Middle frontal gyrus (tissue), 1 donor: ENCODE measurements at regions not wholly inside any gene's neighbourhood (a gene's known extent, or its start where the extent isn't known, plus 50 kb on each side); places are given as distances from the start of the nearest gene placed in this dataset.
"Not testable (repeated sequence)": the region's sequence is repeated elsewhere in the genome, so short reads cannot be mapped to it uniquely, and the experiment has no call there.

Experiments used
- DNase-seq: peaks from one replicate; pipeline ENCODE4 v3.0.0-alpha.2; 2015; ENCODE audit warnings: low spot score; ENCODE audit errors: extremely low spot score

DNA sequence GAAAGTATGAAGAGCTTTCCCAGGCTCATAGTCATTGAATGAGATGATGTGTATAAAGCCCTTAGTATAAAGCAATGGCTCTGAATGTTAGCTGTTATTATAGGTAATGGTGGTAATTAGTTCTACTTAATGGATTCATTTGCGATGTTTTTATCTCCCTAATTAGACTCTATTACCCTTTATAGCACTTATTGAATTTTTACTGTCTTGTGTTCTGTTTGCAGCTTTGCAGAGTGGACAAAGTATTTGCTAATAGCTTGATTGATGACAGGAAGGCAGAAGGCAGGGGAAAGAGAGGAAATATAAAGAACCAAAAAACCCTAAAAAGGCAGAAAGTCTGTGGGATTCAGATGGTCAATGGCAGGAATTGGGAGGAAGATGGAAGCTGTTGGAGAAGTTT is 524.4 kb upstream of the SPRY2 start:
- DNase-seq, result no peak

DNA sequence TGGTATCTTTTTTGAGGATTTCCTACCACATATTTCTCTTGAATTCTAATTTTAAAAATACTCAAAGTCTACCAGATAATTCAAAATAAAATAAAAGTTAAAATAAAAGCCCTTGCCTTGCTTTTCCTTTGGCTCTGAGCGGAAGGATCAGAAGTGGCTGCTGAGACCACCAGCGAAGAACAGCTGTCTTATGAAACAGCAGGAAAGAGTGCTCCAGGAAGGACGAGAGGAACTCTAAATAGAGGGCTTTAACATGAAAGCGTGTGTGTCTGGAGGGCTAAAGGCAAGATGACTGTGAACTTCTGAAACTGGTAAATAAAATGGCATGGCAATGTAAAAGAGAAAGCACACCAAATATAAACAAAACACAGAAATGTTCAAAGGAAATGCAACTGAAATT is 521.5 kb upstream of the SPRY2 start:
- DNase-seq, result no peak

DNA sequence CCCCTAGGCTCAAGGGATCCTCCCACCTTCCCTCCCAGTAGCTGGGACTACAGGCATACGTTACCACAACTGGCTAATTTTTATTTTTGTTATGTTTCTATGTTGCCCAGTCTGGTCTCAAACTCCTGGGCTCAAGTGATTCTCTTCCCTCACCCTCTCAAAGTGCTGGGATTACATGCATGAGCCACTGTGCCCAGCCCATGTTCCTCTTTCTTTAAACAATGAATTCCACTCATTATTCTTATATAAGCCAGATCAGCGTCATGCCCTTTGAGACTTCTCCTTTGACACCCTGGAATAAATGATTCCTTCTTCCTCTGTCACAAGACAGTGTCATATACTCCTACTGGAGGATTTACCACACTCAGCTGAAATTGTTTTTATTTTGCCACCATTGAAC is 519.9 kb upstream of the SPRY2 start:
- DNase-seq, result no peak

DNA sequence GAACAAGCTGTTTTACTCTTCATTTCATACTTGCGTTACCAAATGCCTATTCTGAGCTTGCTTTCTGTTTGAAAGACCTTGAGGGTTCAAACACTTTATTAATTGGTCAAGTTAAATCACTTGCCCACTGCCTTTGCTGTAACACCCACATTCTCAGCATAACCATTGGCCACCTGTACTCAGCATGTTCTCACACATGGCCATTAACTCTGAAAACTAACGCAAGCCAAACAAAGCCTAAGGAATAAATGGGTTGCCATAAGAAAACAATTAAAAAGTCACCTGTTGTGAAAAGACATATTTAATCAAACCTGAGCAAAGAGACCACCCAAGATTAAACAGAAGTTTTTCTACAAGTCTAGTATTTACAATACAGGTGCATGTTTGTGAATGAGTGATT is 517.2 kb upstream of the SPRY2 start:
- no peak for DNase-seq

DNA sequence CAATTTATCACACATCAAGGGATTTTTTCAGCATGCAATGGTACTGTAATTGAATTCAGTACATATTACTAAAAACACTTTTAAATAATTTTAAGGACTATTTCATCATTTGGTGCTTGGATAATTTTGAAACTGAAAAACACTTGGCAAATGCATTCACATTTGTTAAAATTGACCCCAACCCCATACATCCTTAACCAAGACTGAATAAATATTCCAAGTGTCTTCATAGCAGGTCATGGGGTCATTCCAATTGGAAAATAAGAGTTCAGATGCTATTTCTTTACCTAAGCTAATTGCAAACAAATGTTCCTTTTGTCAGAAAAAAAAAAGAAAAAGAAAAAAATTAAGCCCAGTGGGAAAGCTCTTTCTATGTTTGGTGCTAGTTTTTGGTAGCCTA is 516.4 kb upstream of the SPRY2 start:
- DNase-seq, result no peak

DNA sequence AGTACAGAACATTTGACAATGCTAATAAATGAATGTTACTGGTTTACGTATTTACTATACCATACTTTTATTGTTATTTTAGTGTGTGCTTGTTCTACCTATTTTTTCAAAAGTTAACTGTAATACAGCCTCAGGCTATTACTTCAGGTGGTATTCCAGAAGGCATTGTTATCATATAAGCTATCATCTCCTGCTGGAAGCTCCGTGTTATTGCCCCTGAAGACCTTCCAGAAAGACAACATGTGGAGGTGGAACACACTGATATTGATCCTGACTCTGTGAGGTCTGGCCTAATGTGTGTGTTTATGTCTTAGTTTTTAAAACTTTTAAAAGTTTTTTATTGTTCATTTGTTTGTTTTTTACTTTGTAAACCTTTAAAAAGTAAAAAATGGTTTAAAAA is 509.8 kb upstream of the SPRY2 start:
- DNase-seq, result no peak

DNA sequence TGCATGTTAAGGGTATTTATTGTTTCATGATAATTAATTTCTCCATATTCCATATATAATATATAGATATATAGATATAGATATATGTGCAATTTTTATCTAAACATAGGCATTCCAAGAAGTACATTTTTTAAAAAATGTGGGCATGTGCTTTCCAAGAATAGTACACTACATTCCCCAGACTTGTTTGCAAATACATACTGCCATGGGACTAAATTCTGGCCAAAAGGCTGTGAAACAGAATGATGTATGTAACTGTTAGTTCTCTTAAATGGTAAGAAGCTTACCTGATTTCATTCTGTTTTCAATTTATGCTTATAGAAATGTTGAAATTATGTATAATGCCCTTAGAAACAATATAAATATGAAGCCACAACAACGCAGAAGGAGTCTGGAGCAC is 503.2 kb upstream of the SPRY2 start:
- DNase-seq, result no peak

DNA sequence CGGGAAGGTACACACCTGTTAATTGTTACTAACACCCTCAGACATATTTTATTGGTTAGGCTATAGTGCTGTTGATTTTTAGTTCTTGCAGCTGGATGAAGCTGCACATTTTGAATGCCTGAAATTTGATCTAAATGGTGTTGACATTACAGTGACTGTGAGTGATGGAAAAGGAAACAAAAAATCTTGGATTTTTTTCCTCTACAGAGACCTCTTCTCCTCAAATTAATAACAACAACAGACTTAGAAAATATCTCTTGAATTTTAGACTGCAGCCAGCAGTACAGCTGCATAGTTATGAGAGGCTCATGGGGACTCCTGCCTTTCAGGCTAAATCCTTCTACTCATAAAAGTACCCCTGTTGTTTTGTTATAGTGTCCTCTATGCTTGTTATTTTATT is 500.5 kb upstream of the SPRY2 start:
- no peak for DNase-seq

DNA sequence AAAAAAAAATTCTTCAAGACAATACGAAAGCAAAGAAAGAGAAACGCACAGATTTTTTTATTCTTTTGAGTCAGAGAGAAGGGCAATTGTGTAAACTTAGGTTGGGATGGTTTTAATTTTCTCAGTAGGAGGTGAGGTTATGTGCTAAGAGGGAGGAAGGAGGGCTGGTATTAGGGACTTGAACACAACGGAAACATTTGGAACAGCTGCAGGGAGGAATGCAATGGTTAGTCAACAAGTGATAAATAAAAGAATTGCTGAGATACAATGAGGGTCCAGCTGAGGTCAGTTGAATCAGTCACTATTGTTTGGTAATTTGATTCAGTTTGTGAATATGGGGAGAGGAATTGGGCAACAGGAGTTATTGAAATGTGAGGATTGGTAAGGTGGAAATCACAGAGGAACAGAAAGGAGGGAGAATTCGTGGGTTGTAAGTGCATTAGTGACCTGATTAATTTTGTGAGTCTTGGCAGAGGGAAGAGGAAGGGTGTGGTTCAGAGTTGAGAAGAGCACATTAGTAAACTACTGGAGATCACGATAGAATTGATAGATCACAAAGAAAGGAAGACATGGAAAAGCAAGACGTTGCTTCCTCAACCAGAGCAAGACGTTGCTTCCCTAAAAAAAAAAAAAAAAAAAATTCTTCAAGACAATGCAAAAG is 499.5 kb upstream of the SPRY2 start:
- no peak for DNase-seq

DNA sequence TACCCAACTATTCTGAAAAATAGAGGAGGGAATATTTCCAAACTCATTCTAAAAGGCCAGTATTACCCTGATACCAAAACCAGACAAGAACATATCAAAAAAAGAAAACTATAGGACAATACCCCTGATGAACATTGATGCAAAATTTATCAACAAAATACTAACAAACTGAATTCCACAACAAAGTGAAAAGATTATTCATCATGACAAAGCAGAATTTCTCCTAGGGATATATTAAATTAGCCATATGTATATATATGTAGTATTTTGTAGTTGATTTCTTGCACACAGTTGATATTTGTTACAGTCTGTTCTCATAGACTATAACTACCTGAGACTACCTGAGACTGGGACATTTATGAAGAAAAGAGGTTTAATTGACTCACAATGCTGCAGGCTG is 495.0 kb upstream of the SPRY2 start:
- no peak for DNase-seq

DNA sequence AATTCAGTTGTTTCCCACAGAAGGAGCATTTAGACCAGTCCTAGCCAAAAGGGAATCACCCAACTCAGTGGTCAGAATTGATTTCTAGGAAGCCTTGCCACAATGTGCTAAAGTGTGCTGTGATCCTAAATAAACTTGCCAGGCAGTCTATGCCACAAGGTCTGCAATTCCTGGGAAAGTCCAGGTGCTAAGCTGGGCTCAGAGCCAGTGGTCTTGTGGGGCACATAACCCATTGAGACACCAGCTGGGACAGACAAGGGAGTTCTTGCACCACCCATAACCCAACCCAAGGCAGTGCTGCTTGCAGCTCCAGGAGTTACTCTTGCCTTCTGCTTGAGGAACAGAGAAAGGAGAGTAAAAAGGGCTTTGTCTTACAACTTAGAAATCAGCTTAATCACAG is 489.5 kb upstream of the SPRY2 start:
- no peak for DNase-seq

DNA sequence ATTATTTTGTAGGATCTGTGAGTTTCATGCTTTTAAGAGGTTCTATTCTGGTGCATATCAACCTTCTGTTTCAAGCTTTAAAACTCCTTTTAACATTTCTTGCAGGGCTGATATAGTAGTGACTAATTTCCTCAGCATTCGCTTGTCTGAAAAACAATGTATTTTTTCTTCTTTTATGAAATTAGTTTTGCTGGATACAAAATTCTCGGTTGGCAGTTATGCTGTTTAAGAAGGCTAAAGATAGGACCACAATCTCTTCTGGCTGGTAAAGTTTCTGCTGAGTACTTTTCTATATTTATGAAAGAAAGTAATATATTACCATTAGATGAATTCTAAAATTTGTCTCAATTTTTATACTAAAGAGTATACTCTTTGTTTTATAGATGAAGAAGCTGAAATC is 487.8 kb upstream of the SPRY2 start:
- no peak for DNase-seq

DNA sequence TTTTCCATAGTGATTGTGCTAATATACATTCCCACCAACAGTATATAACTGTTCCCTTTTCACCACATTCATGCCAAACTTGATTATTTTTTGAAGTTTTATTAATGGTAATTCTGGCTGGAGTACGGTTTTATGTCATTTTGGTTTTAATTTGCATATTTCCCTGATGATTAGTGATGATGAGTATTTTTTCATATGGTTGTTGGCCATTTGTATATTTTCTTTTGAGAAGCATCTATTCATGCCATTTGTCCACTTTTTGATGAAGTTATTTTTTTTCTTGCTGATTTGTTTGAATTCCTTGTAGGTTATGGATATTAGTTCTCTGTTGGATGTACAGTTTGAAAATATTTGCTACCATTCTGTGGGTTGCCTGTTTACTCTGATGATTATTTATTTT is 484.4 kb upstream of the SPRY2 start:
- no peak for DNase-seq

DNA sequence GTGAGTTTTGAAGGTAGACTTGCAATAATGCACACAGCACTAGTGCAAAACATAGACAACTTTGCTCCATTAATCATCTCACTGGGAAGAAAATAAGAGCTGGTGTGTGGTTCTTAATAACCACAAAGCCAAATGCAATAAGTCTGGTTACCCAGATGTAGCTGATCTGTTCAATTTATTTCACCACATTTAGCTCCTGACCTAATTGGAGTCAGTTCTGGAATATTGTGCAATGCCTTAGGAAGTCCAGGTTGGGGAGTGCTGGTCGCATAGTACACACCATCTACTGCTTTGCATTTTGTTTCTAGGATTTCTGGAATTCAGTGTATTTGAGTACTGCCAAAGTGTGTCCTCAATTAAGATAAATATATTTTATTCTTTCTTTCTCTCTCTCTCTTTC is 483.3 kb upstream of the SPRY2 start:
- DNase-seq, result no peak

DNA sequence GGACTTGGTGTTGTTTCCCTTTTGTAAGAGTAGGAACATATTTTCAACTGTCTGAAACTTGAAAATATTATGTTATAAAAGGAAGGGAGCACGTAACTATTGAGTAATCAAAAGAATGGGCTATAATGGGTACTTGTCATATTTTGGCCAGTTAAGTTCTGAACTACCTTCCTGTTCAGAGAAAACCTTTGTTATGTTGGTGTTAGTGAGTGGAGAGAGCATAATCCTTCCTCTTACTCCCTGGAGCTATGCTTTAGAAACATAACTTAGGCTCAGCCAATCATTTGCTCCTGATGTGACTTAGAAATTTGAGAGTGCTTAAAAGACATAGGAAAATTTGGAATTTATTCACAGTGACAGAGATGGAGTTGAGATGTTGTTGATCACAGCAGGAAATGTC is 482.5 kb upstream of the SPRY2 start:
- no peak for DNase-seq

DNA sequence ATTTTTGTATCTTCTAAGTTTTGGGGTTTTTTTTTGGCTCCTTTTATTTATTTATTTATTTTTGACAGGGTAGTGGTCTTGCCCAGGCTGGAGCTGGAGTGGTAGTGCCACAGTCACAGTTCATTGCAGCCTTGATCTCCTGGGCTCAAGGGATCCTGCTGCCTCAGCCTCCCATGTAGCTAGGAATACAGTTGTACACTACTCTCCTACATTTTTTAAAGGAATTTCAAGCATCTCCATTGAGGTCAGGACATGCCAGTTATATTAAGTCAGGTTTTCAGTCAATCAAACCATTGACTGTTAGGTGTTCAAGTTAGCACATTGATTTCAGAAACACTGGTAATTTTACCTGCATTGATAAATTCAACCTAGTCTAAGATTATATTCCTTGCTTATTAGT is 480.5 kb upstream of the SPRY2 start:
- no peak for DNase-seq

DNA sequence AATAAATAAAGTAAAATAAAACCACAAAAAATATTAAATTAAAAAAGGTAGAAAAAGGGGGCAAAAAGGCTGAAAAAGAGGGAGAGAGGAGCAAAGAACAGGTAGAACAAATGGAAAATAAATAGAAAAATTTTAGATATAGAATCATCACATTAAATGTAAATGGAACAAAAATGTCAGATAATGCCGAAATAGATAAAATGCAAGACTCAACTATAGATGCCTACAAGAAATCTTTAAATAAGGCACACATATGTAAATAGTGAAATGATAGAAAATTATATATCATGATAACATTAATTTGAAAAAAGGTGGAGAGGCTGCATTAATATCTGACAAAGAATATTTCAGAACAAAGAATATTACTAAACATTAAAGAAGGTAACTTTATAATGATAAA is 477.1 kb upstream of the SPRY2 start:
- DNase-seq, result no peak

DNA sequence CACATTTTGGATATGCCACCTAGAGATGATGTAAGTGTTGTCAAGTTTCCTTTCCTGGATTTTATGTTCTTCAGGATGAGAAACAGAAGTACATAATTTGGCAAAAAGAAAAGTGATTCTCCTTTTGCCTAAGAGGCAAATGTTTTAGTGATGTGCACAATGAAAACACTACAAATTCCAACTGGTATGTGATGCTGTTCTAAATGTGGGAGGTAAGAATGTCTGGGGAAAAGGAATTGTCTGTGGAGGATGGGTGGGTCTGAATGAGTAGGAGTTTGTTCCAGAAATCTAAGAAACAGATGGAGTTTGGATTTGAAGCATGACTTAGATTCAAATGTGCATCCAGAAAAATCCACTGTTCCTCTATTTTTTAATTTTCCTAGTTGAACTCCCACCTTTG is 473.6 kb upstream of the SPRY2 start:
- DNase-seq, result peak; percentile 54

DNA sequence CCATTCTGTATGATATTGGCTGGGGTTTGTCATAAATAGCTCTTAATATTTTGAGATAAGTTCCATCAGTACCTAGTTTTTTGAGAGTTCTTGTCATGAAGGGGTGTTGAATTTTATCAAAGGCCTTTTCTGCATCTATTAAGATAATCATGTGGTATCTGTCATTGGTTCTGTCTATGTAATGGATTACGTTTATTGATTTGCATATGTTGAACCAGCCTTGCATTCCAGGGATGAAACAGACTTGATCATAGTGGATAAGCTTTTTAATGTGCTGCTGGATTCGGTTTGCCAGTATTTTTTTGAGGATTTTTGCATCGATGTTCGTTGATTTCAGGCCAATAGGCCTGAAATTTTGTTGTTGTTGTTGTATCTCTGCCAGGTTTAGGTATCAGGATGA is 469.4 kb upstream of the SPRY2 start:
- not testable (repeated sequence) for DNase-seq

DNA sequence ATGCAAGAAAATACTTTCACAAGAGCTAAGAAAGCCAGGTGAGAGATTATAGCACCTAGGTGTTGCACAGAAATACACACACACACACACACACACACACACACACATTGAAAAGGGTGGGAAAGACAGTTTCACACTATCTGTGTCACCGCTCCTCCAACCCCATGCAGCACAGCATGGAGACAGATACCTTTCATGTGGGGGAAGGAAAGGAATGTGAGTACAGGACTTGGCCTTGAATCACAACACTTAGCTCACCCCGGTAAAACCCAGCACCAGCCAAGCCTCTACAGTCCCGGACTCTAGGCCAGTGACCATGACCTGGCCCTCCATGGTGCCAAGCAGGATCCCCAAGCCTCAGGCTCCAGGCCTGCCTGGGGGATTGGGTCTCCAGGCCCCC is 462.0 kb upstream of the SPRY2 start:
- DNase-seq, result no peak

DNA sequence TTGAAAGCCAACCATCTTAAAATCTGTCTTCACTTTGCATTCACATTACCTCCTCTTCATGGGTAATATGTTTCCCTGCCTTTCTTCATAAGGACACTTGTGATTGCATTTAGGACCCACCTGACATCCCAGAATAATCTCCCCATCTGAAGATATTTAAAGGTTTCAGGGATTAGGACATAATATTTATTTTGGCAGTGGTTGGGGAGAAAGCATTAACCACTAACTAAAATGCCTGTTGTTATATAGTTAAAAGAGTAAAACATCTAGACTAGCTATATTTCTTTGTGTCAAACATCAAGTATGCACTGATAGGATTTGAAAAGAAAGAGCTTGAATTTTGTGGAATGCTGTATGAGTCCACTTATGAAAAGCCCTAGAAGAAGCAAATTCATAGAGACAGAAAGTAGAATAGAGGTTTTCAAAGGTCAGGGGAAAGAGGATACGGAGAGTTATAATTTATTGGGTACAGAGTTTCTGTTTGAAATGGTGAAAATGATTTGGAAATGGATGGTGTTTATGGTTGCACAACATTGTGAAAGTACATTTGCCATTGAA is 457.7 kb upstream of the SPRY2 start:
- no peak for DNase-seq

DNA sequence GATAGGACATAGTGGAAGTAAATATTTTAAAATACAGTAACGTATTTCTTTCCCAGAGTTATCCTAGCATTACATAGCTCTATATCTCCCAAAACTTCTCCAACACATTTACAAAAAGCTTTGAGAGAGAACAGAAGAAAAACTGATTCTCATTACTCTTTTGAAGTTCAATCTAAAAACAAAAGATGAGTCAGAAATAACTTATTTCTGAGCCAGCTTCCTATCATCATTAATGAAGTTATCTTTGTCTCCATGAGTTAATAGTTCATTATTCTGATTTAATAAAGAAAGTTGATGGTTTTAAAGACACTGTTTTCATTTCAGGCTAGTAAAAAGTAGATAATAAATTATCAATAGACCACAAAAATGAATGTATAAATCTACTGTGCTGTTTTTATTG is 446.7 kb upstream of the SPRY2 start:
- DNase-seq, result no peak

DNA sequence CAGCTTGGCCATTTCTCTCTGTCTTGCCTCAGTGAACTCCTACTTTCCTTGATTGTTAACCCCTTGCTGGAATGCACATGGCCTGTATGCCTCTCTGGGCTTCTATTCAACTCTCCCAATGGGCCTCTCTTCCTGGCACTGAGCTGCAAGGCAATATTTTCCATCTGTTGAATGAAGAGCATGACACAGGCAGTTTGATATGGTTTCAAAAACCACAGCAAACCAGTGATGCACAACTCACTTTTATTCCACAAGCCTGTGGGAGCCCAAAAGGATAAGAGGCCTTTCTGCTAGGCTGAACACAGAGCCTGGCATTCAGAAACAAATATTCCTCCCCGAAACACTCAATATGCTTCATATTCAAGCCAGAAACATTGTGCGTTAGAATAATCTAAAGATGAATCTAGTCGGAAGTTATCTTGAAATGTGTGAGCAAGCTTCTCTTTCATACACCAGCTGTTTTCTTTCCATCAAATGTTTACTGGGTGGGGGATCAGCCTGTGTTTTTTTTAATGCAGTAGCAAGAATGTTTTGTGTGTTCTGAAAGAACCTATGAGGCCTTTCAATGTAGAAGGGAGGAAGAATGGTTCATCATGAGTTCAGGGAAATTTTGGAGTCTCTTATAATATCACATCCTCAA is 443.1 kb upstream of the SPRY2 start:
- no peak for DNase-seq
